ENCODE measurements at regions not wholly inside any gene's neighbourhood (a gene's known extent, or its start where the extent isn't known, plus 50 kb on each side); places are given as distances from the start of the nearest gene placed in this dataset.
"Not testable (repeated sequence)": the region's sequence is repeated elsewhere in the genome, so short reads cannot be mapped to it uniquely, and the experiment has no call there.

GRCh38 chrY:3262911-3263310, 316.0 kb upstream of the TGIF2LY start:
- H2BK15ac ChIP-seq (ENCODE audit: low read length); H3K18ac ChIP-seq (ENCODE audit: extremely low read depth, low read length); H3K79me1 ChIP-seq (ENCODE audit: low read depth, low read length); H3K27ac ChIP-seq (ENCODE audit: low read depth, low read length); H2BK120ac ChIP-seq (replicated peaks; ENCODE audit: low read depth, low read length); H3K9ac ChIP-seq (replicated peaks in 1 of 4; ENCODE audit: extremely low read depth in 1 of 4, low read depth in 3 of 4, low read length in 3 of 4); H3K9me3 ChIP-seq (ENCODE audit: insufficient read depth in 2 of 2, low read depth in 1 of 2, low read length in 1 of 2); POLR2A ChIA-PET (ENCODE audit: partially characterized antibody); H3K4me2 ChIP-seq (ENCODE audit: insufficient read depth in 1 of 2, low read depth in 2 of 2, low read length in 2 of 2); H2BK12ac ChIP-seq (ENCODE audit: low read depth, low read length); H3K14ac ChIP-seq (ENCODE audit: insufficient read length); FAIRE-seq; H4K5ac ChIP-seq (ENCODE audit: insufficient read length, low read depth, low read length); H3K4me3 ChIP-seq (ENCODE audit: extremely low read depth in 1 of 4, insufficient read depth in 2 of 4, low read depth in 3 of 4, low read length in 4 of 4); H3K36me3 ChIP-seq (ENCODE audit: control insufficient read depth in 2 of 4, insufficient read depth in 4 of 4, low read length in 3 of 4); H3K23me2 ChIP-seq (ENCODE audit: low read depth, low read length); H3K4ac ChIP-seq (replicated peaks; ENCODE audit: insufficient read length, low read depth, low read length); H3K27me3 ChIP-seq (replicated peaks in 1 of 4; ENCODE audit: control insufficient read depth in 3 of 4, extremely low read depth in 1 of 4, insufficient read depth in 3 of 4, low read length in 3 of 4); H3K79me2 ChIP-seq (ENCODE audit: control insufficient read depth in 1 of 2, insufficient read depth in 2 of 2, low read length in 2 of 2); H2AFZ ChIP-seq (ENCODE audit: low read length); H2BK20ac ChIP-seq (ENCODE audit: low read length); DNase-seq (ENCODE audit: low read depth in 1 of 2, low spot score in 2 of 2); H3K23ac ChIP-seq (ENCODE audit: insufficient read length); H3K56ac ChIP-seq (replicated peaks; ENCODE audit: insufficient read length, low read depth, low read length); H4K20me1 ChIP-seq (replicated peaks in 1 of 2; ENCODE audit: control insufficient read depth in 1 of 2, insufficient read depth in 2 of 2, low read length in 2 of 2); H4K8ac ChIP-seq (ENCODE audit: extremely low read depth, insufficient read depth, low read length); H3K4me1 ChIP-seq (replicated peaks in 1 of 4; ENCODE audit: control insufficient read depth in 3 of 4, insufficient read depth in 4 of 4, low read length in 3 of 4); H2BK5ac ChIP-seq (ENCODE audit: low read depth, low read length); CTCF ChIA-PET (ENCODE audit: partially characterized antibody); H4K91ac ChIP-seq (replicated peaks; ENCODE audit: insufficient read length, low read length); H2AK5ac ChIP-seq (ENCODE audit: low read depth, low read length): not testable (repeated sequence)
- WGBS, 2 experiments (ENCODE audit: extremely low coverage in 1 of 2, insufficient coverage in 1 of 2, insufficient read length in 1 of 2, insufficient replicate concordance in 2 of 2, low coverage in 1 of 2, low lambda C conversion rate in 2 of 2, missing lambda C conversion rate in 1 of 2) = 76% methylated on average over 2 of the region's 2 CpGs; no CpG with 5 or more reads in 1 of the 2 experiments

Data from H1 (cell line).